Jurkat, Clone E6-1 (cell line): ENCODE measurements at regions not wholly inside any gene's neighbourhood (a gene's known extent, or its start where the extent isn't known, plus 50 kb on each side); places are given as distances from the start of the nearest gene placed in this dataset.
"Not testable (repeated sequence)": the region's sequence is repeated elsewhere in the genome, so short reads cannot be mapped to it uniquely, and the experiment has no call there.

Experiments
- DNase-seq: peaks from one replicate; pipeline ENCODE4 v3.0.0-alpha.2; 2011; ENCODE audit warnings: low read depth, low spot score
- H3K4me3 ChIP-seq: 2 replicates; pipeline ENCODE4 v1.5.1; 2011; ENCODE audit warnings: mild to moderate bottlenecking, low read length, control low read depth, moderate library complexity

- H3K4me3 ChIP-seq: no peak overlapping the region
- DNase-seq: no peak
These were observed 582.3 kb upstream of the GJE1 start for GRCh38 chr6:141550471-141550870.

GRCh38 chr6:141548966-141549365 lies 583.8 kb upstream of the GJE1 start:
- H3K4me3 ChIP-seq: no peak overlapping the region
- no peak for DNase-seq

DNA sequence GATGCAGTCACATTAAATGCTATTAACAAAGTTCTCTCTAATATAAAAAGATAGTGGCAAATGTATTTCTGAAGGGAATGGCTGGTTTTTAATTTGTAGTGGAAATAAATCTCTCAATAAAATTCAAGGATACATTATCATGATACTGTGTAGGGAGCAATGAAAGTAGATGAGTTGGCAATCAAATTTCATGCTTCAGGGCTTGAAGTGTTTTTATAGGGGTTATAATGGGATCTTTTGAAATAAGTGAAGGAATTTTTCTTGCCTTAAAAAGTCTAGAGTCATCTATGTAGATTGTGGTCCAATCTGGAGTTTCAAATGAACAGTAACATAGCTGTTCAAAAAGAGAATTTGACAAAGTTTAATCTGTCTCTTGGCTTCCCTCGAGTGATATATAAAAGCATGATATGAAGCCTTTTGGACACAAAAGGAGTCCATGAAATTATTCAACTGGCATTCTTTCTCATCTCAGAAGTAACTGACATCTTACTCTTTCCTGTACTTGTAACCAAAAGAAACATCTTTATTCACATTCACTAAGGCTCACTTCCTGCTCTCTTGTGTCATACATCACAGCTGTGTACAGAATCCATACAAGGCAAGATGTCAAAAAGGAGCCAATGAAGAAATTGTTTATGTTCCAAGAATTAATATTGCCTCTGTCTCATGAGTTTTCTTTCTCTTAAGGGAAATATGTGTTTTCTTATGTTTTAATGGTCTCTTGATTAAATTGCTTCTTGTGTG lies 591.0 kb upstream of the GJE1 start:
- DNase-seq: no peak
- no peak overlapping the region for H3K4me3 ChIP-seq

DNA sequence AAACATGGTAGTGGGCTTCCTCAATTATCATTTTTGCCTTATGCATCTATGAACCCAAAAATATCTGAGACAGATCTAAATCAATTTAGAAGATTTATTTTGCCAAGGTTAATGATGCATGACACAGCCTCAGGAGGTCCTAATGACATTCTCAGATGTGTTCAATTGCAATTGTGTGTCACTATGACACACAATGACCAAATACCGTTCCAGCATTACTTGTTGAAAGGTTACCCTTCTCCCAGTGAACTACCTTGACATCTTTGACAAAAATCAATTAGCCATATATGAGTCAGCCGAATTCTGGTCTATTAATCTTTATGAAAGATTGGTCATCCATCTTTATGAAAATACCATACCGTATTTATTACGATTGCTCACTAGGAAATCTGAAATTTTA lies 592.5 kb upstream of the GJE1 start:
- H3K4me3 ChIP-seq: no peak overlapping the region
- DNase-seq: no peak

GRCh38 chr6:141539617-141540016 lies 593.1 kb upstream of the GJE1 start:
- no peak overlapping the region for H3K4me3 ChIP-seq
- no peak for DNase-seq

DNA sequence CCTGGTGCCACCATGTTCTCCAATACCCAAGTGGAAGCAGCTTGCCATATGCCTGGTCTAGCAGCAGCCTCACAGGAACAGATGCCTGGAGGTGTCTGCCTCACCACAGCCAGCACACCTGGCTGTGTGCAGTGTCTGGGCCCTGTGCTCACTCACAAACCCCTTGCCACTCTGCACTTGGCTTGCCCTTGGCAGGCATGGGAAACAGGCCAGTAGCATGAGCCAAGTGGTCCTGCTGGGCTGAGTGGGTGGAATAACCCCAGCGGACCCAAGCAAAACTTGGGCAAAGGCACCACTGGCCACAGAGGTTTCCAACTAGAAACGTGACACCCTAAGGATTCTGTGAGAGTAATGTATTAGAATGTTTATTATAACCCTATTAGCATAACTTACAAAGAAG lies 600.5 kb upstream of the GJE1 start:
- DNase-seq: no peak
- no peak overlapping the region for H3K4me3 ChIP-seq

DNA sequence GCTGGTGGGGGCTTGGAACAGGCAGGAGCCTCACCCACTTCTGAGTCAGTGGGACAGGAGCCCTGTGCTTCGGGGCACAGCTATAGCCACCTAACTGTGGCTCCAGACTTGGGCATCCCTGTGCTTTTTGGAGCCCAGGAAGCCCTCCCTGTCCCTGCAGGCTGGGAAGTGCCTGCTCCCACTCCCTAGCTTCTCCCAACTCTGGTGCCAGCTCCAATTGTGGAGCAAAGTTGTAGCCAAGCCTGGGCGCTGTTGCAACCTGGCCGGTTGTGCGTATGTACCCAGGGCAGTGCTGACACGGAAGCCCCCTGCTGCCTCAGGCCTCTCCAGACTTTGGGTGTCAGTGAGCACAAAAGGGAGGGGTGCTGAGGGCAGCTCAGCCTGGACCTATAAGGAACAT lies 601.7 kb upstream of the GJE1 start:
- H3K4me3 ChIP-seq: no peak overlapping the region
- no peak for DNase-seq

DNA sequence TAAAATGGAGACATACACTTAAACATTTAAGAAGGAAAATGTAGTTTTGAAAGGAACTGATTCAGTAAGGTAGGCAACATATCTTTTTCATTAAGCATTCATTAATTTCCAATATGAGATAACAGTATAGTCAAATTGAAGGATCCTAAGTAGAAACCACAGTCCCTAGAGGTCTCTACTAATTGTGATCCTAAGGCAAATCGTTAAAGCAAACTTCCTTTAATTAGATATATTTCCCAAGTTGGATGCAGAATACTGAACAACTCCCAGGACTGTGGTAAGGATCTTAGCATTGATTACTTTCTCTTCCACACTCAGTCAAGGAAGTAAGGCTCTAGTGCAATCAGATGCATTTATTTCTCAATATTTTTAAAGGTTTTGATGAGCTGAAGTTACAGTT lies 604.1 kb upstream of the GJE1 start:
- DNase-seq: no peak
- no peak overlapping the region for H3K4me3 ChIP-seq

- no peak overlapping the region for H3K4me3 ChIP-seq
- no peak for DNase-seq
These were observed 605.7 kb upstream of the GJE1 start for GRCh38 chr6:141526985-141527384.

DNA sequence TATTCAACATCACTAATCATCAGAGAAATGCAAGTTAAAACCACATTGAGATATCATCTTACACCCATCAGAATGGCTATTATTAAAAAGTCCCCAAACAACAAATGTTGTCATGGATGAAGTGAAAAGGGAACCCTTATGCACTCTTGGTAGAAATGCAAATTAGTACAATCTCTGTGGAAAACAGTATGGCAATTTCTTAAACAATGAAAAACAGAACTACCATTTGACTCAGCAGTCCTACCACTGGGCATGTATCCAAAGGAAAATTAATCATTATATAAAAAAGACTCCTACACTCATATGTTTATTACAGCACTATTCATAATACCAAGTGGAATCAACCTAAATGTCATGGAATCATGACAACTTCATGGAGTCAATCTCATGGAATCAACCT lies 611.3 kb upstream of the GJE1 start:
- DNase-seq: no peak
- no peak overlapping the region for H3K4me3 ChIP-seq

DNA sequence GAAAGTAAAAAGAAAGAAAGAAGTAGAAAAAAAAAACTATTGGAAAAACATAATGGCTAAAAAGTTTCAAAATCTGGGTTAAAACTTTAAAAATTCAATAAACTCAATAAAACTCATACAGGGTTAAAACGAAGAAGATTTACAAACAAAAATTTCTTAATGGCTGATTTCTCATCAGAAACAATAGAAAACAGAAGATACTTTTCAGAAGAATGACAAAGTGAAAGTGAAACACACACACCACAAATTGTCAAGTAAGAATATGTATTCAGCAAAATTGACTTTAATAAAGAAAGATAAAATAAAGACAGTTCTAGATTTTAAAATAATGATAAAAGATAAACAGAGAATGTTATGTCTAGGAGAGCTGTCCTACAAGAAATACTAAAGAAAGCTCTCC lies 618.9 kb upstream of the GJE1 start:
- no peak overlapping the region for H3K4me3 ChIP-seq
- DNase-seq: no peak

- no peak for DNase-seq
- no peak overlapping the region for H3K4me3 ChIP-seq
These were observed 621.9 kb upstream of the GJE1 start for GRCh38 chr6:141510803-141511202.

DNA sequence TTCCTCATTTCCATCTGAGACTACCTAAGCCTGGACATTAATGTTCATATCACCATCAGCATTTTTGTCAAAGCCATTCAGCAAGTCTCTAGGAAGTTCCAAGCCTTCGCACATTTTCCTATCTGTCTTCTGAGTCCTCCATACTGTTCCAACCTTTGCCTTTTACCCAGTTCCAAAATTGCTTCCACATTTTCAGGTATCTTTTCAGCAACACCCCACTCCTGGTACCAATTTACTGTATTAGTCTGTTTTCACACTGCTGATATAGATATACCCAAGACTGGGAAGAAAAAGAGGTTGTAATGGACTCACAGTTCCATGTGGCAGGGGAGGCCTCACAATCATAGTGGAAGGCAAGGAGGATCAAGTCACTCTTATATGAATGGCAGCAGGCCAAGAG lies 626.7 kb upstream of the GJE1 start:
- H3K4me3 ChIP-seq: not testable (repeated sequence)

DNA sequence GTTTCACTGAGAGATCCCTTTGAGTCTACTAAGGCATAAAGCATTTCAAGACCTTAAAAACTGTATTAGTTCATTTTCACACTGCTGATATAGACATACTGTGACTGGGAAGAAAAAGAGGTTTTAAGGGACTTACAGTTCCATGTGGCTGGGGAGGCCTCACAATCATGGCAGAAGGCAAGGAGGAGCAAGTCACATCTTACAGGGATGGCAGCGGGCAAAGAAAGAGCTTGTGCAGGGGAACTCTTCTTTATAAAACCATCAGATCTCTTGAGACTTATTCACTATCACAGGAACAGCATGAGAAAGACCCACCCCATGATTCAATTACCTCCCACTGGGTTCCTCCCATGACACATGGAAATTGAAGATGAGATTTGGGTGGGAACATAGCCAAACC lies 628.4 kb upstream of the GJE1 start:
- H3K4me3 ChIP-seq, DNase-seq: not testable (repeated sequence)

More for the DNA sequence above, 626.7 kb upstream of the GJE1 start:
- DNase-seq: not testable (repeated sequence)

GRCh38 chr6:141501616-141502015 lies 631.1 kb upstream of the GJE1 start:
- DNase-seq: no peak

GRCh38 chr6:141498977-141499376 lies 633.7 kb upstream of the GJE1 start:
- H3K4me3 ChIP-seq: no peak overlapping the region
- no peak for DNase-seq

More at GRCh38 chr6:141501616-141502015, 631.1 kb upstream of the GJE1 start:
- H3K4me3 ChIP-seq: no peak overlapping the region

GRCh38 chr6:141492521-141493284 lies 640.0 kb upstream of the GJE1 start:
- no peak overlapping the region for H3K4me3 ChIP-seq
- no peak for DNase-seq

GRCh38 chr6:141491684-141492083 lies 641.0 kb upstream of the GJE1 start:
- DNase-seq: no peak
- H3K4me3 ChIP-seq: no peak overlapping the region

GRCh38 chr6:141490982-141491381 lies 641.7 kb upstream of the GJE1 start:
- no peak overlapping the region for H3K4me3 ChIP-seq
- DNase-seq: no peak

DNA sequence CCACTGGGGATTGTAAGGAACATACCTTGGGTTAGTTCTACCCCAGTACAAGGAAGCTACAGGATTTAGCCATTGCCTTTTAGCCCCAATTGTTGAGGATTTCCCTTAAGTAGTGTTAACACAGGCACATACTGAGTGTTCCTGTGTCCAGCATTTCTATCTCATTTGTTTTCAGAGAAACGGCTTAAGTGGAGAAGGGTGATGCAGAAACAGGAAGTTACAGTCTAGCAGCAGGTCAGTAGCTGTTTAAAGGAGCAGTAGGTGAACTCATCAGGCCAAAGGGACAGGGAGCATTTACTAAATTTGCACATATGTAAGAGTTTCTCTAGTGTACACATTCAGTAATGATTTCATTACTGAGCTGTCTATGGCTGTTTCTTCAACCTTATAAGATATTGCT lies 644.2 kb upstream of the GJE1 start:
- no peak overlapping the region for H3K4me3 ChIP-seq
- DNase-seq: no peak

DNA sequence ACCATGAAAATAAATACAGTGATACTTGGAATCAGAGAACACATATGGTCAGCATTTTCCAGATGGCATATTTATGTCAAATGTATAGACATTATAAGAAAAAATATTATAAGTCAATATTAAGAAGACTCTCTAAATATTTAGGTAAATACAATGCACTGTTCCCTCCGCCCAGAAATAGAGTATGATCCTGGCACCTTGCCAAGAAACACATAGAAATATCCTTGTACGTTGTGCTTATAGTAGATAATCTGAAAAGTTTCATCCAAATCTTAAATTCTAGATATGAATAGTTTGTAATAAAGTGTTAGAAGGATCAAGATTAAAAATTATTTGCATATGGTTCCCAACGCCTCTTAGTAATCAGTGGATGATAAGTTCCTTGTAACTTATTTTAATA lies 645.8 kb upstream of the GJE1 start:
- DNase-seq: no peak
- H3K4me3 ChIP-seq: no peak overlapping the region
